ENCODE measurements at regions not wholly inside any gene's neighbourhood (a gene's known extent, or its start where the extent isn't known, plus 50 kb on each side); places are given as distances from the start of the nearest gene placed in this dataset.
"Not testable (repeated sequence)": the region's sequence is repeated elsewhere in the genome, so short reads cannot be mapped to it uniquely, and the experiment has no call there.

DNA sequence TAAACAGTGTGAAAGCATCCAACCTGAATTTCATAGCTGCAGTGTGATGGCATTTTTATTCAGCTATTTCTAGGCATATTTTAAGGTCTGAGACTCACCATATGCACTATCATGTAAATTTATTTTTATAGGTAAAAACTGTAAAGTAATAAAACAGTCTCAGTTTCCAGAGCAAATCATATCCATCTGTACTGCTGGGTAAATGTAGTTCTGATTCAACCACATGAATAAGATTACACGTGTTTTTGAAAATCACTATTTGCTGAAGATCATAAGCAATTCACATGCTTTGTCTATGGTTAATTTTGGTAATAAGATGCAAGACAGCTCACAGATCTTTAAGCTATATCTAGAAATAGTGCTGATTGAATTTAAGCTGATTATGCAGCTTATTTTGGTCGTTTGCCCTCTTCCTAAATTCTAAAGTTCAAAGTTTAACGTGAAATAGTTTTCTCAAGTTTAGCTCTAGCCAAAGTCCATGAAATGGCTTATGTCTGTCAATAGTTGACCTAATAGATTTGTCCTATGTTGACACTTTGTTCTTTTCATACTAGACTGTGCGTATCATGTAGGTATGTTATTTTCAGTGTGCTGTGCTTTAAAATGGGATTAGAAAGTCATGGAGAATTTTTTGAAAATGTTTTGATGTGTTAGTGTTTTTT lies 489.0 kb downstream of the USP25 start:
- H3K4me3 Mint-ChIP-seq (ENCODE audit: low read depth, unreplicated experiment), result no peak overlapping the region
- CTCF ChIA-PET, result no interaction called here
- intact Hi-C loops (cut with micrococcal nuclease; ENCODE audit: unreplicated experiment), result no loop called here
- no peaks in the 10 kb centered on the region for H3K36me3 Mint-ChIP-seq (ENCODE audit: insufficient read depth, unreplicated experiment)
- no peaks in the 10 kb centered on the region for H3K9me3 Mint-ChIP-seq (ENCODE audit: low read depth, unreplicated experiment)
- no TSS peak for BruUV-seq (replicated peaks)
- TF ChIP-seq, protein P1, sequence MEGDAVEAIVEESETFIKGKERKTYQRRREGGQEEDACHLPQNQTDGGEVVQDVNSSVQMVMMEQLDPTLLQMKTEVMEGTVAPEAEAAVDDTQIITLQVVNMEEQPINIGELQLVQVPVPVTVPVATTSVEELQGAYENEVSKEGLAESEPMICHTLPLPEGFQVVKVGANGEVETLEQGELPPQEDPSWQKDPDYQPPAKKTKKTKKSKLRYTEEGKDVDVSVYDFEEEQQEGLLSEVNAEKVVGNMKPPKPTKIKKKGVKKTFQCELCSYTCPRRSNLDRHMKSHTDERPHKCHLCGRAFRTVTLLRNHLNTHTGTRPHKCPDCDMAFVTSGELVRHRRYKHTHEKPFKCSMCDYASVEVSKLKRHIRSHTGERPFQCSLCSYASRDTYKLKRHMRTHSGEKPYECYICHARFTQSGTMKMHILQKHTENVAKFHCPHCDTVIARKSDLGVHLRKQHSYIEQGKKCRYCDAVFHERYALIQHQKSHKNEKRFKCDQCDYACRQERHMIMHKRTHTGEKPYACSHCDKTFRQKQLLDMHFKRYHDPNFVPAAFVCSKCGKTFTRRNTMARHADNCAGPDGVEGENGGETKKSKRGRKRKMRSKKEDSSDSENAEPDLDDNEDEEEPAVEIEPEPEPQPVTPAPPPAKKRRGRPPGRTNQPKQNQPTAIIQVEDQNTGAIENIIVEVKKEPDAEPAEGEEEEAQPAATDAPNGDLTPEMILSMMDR (IDR thresholded peaks at IDR 0.05; ENCODE audit: unreplicated experiment), result no peak
- H3K4me1 Mint-ChIP-seq (ENCODE audit: low read depth, unreplicated experiment), result no peaks in the 10 kb centered on the region
- DNase-seq, result no peak
- no peak overlapping the region for H3K27ac Mint-ChIP-seq (ENCODE audit: unreplicated experiment)
- H3K27me3 Mint-ChIP-seq (ENCODE audit: unreplicated experiment), result no peaks in the 10 kb centered on the region

DNA sequence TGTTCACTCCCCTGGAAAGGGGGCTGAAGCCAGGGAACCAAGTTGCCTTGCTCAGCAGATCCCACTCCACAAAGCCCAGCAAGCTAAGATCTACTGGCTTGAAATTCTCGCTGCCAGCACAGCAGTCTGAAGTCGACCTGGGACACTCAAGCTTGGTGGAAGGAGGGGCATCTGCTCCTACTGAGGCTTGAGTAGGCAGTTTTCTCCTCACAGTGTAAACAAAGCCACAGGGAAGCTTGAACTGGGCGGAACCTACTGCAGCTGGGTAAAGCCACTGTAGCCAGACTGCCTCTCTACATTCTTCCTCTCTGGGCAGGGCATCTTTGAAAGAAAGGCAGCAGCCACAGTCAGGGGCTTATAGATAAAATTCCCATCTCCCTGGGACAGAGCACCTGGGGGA lies 495.0 kb downstream of the USP25 start:
- H3K27ac Mint-ChIP-seq (ENCODE audit: unreplicated experiment); BruUV-seq (replicated peaks); DNase-seq; H3K4me3 Mint-ChIP-seq (ENCODE audit: low read depth, unreplicated experiment); H3K9me3 Mint-ChIP-seq (ENCODE audit: low read depth, unreplicated experiment); H3K27me3 Mint-ChIP-seq (ENCODE audit: unreplicated experiment); H3K36me3 Mint-ChIP-seq (ENCODE audit: insufficient read depth, unreplicated experiment); intact Hi-C loops (cut with micrococcal nuclease; ENCODE audit: unreplicated experiment); CTCF ChIA-PET; H3K4me1 Mint-ChIP-seq (ENCODE audit: low read depth, unreplicated experiment): not testable (repeated sequence)

DNA sequence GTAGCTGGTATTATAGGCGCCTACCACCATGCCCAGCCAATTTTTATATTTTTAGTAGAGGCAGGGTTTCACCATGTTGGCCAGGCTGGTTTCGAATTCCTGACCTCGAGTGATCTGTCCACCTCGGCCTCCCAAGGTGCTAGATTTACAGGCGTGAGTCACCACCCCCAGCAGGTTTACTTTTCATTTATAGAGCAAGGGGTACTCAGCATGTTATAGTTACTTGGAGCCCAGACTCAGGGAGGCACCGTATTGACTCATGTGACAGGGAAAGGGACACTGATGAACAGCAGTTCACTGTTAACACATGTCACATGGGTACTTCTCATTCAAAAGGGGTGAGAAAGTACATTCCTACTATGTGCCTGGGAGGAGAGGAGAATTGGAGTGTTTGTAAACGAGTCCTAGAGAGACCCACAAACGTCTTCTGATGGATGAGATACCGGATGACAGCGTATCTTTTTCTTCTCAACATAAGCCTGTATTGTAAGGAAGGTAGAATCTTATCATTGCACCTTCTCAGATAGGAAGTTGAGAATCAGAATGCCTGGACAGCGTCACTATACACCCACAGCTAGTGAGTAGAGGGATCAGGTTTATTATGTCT lies 510.0 kb downstream of the USP25 start:
- TF ChIP-seq, protein P1 (IDR thresholded peaks at IDR 0.05; ENCODE audit: unreplicated experiment), result no peak
- Mint-ChIP-seq H3K9me3 (ENCODE audit: low read depth, unreplicated experiment) (no peaks in the 10 kb centered on the region), H3K27ac (ENCODE audit: unreplicated experiment) (no peak overlapping the region), H3K27me3 (ENCODE audit: unreplicated experiment) (no peaks in the 10 kb centered on the region), H3K4me1 (ENCODE audit: low read depth, unreplicated experiment) (no peaks in the 10 kb centered on the region), H3K4me3 (ENCODE audit: low read depth, unreplicated experiment) (no peak overlapping the region), H3K36me3 (ENCODE audit: insufficient read depth, unreplicated experiment) (no peaks in the 10 kb centered on the region)
- CTCF ChIA-PET, result no interaction called here
- no peak for DNase-seq
- no TSS peak for BruUV-seq (replicated peaks)
- intact Hi-C loops (cut with micrococcal nuclease; ENCODE audit: unreplicated experiment), result no loop called here

DNA sequence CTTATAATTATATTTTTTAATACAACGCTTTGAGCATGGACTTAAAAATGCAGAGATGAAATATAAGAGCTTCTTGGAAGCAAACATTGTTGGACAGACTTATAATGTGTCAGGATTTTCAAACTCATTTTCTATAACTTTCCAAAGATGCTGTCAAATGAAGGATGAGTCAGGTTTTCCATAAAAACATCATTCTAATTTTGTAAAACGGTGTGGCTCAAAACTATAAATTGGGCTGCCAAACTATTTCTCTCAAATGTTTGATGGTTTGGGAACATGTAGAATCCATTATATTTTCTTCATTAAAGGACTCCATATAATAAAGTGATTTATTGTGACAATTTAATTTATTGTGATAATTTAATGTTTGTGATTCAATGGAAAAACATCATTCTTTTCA lies 511.2 kb downstream of the USP25 start:
- H3K4me1 Mint-ChIP-seq (ENCODE audit: low read depth, unreplicated experiment), result no peaks in the 10 kb centered on the region
- H3K36me3 Mint-ChIP-seq (ENCODE audit: insufficient read depth, unreplicated experiment), result no peaks in the 10 kb centered on the region
- no peak overlapping the region for H3K27ac Mint-ChIP-seq (ENCODE audit: unreplicated experiment)
- no peaks in the 10 kb centered on the region for H3K9me3 Mint-ChIP-seq (ENCODE audit: low read depth, unreplicated experiment)
- intact Hi-C loops (cut with micrococcal nuclease; ENCODE audit: unreplicated experiment), result no loop called here
- no peak overlapping the region for H3K4me3 Mint-ChIP-seq (ENCODE audit: low read depth, unreplicated experiment)
- CTCF ChIA-PET, result no interaction called here
- no TSS peak for BruUV-seq (replicated peaks)
- DNase-seq, result no peak
- no peaks in the 10 kb centered on the region for H3K27me3 Mint-ChIP-seq (ENCODE audit: unreplicated experiment)
- TF ChIP-seq, protein P1 (IDR thresholded peaks at IDR 0.05; ENCODE audit: unreplicated experiment), result no peak

DNA sequence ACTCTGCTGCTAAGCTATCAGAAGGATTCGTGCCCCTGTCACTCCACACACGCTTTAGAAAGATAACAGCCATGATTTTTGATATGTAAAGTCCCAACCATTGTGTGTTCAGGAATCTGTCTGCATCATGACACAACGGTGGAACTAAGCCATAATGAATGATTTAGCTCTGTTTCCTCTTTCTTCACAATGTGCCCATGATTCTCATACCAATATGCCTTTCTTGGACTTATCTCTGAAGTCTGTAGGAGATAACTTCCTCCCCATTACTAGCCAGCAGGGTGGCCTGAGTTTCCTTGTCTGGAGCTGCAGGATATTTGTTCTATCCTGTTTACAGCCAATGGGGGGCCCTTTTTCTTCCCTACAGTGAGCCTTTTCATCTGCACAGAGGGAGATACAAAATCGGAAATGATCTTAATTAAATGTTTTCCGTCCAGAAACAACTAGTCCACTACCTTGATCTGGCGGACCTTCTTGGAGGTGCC lies 511.7 kb downstream of the USP25 start:
- CTCF ChIA-PET, result no interaction called here
- Mint-ChIP-seq H3K9me3 (ENCODE audit: low read depth, unreplicated experiment) (no peaks in the 10 kb centered on the region), H3K4me3 (ENCODE audit: low read depth, unreplicated experiment) (no peak overlapping the region), H3K36me3 (ENCODE audit: insufficient read depth, unreplicated experiment) (no peaks in the 10 kb centered on the region), H3K4me1 (ENCODE audit: low read depth, unreplicated experiment) (no peaks in the 10 kb centered on the region), H3K27ac (ENCODE audit: unreplicated experiment) (no peak overlapping the region), H3K27me3 (ENCODE audit: unreplicated experiment) (no peaks in the 10 kb centered on the region)
- BruUV-seq (replicated peaks), result no TSS peak
- DNase-seq, result no peak
- intact Hi-C loops (cut with micrococcal nuclease; ENCODE audit: unreplicated experiment), result no loop called here
- TF ChIP-seq, protein P1 (IDR thresholded peaks at IDR 0.05; ENCODE audit: unreplicated experiment), result no peak
